Middle frontal gyrus (tissue), 1 donor: ENCODE measurements at regions not wholly inside any gene's neighbourhood (a gene's known extent, or its start where the extent isn't known, plus 50 kb on each side); places are given as distances from the start of the nearest gene placed in this dataset.
"Not testable (repeated sequence)": the region's sequence is repeated elsewhere in the genome, so short reads cannot be mapped to it uniquely, and the experiment has no call there.

Source experiments
- DNase-seq: peaks from one replicate; pipeline ENCODE4 v3.0.0-alpha.2; 2015; ENCODE audit warnings: low spot score; ENCODE audit errors: extremely low spot score

DNA sequence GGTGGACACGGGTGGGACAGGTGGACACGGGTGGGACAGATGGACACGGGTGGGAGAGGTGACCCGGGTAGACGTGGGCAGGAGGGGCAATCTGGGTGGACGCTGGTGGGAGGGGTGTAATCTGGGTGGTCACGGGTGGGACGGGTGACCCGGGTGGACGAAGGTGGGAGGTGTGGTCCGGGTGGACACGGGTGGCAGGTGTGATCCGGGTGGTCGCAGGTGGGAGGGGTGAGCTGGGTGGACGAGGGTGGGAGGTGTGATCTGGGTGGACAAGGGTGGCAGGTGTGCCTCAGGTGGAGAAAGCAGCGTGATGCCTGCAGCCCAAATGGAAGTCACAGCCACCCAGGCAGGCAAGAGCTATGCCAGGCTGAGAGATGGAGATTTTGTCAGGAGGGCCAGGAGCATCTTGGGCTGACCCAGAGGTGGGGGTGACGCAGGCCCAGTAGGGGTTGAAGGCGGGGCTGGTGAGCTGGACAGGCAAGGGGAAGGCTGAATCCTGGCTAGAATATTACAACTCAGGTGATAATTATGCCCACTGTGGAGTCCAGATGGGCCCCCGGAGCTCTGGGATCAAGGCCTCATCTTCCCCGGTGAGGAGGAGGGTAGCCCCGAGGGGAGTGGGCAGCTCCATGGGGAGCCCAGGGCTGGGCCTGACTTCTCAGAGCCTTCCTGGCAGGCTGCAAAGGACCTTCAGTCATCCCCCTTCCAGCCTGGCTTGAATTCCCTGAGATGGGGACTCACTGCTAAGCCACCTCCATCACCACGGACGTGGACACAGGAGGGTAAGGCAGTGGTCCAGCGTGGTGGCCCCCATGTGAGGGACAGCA is 100.0 kb downstream of the ADRA2C start:
- DNase-seq = no peak

- no peak for DNase-seq
Observed at GRCh38 chr4:3866813-3867129, 100.6 kb downstream of the ADRA2C start.

GRCh38 chr4:3867403-3868100 is 101.4 kb downstream of the ADRA2C start:
- no peak for DNase-seq

DNA sequence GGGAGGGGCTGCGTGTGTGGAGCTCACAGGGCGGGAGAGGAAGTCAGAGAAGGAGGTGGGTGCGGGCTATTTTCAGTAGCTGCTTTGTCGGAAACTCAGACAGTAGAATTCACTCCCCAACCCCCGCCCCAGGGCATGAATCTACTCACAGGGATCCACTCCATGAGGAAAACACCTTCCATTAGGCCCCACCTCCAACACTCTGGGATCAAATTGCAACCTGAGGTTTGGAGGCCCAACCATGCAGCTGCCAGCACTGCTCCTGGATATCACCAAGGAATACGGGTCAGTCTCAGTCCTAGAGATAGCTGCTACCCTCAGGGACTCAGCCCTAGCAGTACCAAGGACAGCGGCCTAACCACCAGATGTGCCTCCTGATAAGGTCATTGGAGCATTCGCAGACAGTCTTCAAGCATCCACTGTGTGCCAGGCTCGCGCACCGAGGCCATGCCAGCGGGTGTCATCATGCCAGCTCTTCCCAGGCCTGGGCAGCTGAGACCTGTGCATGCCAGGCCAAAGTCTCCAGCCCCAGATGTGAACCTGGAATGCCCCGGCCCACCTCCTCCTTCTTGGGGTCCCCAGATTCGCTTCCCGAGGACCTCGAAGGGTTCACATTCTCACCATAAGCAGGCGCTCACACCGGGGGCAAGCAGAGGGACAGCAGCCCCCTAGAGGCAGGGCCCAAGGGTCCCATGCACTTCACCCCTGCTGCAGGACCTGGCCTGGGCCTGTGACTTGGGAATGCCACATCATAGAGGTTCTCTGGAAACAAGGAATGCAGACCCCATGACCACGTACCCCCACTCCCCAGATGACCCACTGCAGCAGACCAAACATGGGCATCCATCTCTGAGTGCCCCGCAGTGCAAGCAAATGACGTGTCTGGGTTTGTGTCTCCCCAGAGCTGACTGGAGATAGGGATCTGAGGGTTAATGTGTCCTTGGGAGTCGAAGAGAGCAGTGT is 102.3 kb downstream of the ADRA2C start:
- DNase-seq = no peak

- DNase-seq = no peak
Observed at GRCh38 chr4:3869174-3869572, 103.0 kb downstream of the ADRA2C start.

DNA sequence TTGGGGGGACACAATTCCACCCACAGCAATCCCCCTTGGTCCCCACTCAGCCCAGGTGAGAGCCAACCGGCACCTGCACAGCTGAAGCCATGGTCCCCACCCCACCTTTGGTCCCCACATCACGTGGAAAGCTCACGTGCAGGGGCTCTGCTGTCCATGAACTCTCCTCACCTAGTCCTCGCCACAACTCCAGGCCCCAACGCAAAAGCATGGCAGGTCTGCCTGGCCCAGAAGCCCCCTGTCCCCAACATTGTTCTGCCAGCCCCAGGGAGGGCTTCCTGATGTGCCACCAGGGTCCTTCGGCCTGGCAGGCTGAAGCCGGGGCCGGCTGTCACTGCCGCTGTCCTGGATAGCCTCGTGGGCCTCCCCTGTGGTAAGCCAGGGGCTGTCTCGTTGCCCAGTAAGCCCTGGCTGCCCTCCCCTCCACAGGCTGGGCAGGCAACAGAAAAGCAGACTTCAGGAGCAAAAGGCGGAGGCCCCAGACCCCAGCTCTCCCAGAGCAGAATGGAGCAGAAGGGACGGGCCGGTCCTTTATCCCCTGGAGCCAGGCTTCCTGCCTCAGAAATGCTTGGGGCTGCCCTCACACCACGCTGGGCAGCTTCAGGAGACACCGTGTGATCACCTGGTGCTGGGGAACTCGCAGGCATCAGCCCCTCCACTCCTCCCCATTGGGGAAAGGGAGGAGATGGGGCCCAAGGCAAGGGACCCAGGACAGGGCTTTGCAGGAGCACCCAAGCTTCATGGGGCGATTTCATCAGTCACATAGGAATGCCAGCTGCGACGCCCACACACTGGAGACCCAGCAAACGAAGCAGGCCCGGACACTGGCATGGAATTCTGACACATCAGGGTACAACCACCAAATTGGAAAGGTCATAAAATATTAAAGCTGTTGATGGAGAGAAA is 103.7 kb downstream of the ADRA2C start:
- DNase-seq = no peak

GRCh38 chr4:3870567-3870962 is 104.4 kb downstream of the ADRA2C start:
- no peak for DNase-seq

GRCh38 chr4:3871181-3871852 is 105.1 kb downstream of the ADRA2C start:
- DNase-seq = no peak

GRCh38 chr4:3871881-3872833 is 106.0 kb downstream of the ADRA2C start:
- DNase-seq = no peak

GRCh38 chr4:3872834-3873313 is 106.7 kb downstream of the ADRA2C start:
- DNase-seq = no peak

DNA sequence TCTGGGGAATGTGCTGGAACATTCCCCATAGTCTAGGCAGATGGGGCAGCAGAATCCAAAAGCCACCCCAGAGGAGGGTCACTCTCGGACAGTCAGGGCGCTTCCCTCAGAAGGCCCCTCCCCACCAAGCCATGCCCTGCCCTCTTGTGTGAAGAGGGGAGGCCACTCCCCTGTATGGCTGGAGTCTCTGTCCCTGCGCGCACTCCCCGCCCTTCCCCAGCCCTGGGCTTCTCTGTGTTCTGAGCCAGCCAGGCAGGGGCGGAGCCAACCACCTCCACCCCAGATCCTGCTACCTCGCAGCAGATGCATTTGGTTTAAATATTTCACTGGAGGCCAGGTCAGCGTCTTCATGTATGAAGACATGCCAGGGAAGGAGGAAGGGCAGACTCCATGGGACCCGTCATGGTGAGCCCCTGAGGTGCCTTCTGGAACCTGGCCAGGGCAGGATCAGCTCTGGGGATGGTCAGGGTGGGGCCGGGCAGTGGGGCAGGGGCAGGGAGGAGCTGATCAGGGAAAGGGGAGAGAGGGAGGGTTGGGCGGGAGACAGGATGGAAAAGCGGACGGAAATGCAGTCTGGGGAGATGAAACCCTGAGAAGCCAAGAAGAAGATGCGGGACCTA is 107.3 kb downstream of the ADRA2C start:
- no peak for DNase-seq

DNA sequence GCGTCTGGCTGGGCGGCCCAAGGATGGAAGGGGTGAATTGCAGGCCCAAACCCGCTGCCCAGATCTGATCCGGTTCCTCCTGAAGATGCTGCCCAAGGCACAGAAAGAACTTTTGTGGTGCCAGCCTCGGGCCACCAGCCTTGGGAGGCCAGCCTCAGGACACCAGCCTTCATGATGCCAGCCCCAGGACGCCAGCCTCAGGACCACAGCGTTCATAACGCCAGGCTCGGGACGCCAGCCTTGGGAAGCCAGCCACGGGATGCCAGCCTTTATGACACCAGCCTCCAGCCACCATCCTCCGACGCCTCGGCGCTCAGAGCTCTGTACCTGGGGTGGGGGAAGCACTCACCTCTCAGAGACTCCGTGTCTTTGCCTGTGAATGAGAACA is 107.8 kb downstream of the ADRA2C start:
- no peak for DNase-seq

- no peak for DNase-seq
Observed at GRCh38 chr4:3874525-3875110, 108.4 kb downstream of the ADRA2C start.

DNA sequence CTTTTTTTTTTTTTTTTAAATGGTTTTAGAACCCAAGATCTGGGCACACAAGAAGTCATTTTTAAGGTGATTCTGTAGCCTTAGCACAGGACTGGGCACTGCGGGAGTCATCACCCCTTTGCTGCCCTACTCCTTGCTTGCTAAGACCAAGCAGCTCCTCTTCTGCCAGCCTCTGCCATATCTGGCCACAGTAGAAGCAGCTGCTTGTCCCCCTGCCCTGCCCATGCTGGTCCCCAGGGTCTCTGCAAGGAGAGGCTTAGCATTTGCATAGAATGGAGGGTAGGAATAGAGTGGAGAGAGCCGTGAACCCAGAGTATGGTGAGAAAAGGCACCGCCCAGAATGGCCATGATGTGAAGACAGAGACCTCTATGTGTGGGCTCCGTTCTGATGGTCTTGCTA is 109.3 kb downstream of the ADRA2C start:
- DNase-seq = no peak

- DNase-seq = not testable (repeated sequence)
Observed at GRCh38 chr4:3876057-3876845, 110.1 kb downstream of the ADRA2C start.

DNA sequence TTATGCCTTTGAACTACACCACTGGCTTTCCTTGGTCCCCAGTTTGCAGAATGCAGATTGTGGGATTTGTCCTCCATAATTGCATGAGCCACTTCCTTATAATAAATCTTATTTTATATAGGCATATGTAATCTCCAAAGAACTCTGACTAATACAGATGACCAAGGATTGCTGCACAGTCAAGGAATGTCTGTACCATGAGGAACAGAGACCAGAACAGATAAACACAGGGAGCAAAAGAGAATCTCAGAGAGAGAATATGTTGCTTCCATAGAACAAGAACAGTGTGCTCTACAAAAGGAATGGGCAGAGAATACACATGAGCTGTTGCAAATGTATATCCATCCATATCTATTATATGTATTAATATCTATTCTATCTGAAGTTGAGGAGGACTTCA is 111.1 kb downstream of the ADRA2C start:
- no peak for DNase-seq

- DNase-seq = no peak
Observed at GRCh38 chr4:3877868-3878267, 111.7 kb downstream of the ADRA2C start.
